ENCODE measurements at regions not wholly inside any gene's neighbourhood (a gene's known extent, or its start where the extent isn't known, plus 50 kb on each side); places are given as distances from the start of the nearest gene placed in this dataset.

- TF ChIP-seq, protein P1, sequence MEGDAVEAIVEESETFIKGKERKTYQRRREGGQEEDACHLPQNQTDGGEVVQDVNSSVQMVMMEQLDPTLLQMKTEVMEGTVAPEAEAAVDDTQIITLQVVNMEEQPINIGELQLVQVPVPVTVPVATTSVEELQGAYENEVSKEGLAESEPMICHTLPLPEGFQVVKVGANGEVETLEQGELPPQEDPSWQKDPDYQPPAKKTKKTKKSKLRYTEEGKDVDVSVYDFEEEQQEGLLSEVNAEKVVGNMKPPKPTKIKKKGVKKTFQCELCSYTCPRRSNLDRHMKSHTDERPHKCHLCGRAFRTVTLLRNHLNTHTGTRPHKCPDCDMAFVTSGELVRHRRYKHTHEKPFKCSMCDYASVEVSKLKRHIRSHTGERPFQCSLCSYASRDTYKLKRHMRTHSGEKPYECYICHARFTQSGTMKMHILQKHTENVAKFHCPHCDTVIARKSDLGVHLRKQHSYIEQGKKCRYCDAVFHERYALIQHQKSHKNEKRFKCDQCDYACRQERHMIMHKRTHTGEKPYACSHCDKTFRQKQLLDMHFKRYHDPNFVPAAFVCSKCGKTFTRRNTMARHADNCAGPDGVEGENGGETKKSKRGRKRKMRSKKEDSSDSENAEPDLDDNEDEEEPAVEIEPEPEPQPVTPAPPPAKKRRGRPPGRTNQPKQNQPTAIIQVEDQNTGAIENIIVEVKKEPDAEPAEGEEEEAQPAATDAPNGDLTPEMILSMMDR (IDR thresholded peaks at IDR 0.05) = no peak
- no peak for TF ChIP-seq ZFX (IDR thresholded peaks at IDR 0.05; ENCODE audit: borderline replicate concordance)
These were observed 64.2 kb upstream of the OLFM1 start for GRCh38 chr9:135023088-135023785.

All from 22Rv1 (cell line).